A673 (cell line): ENCODE measurements at regions not wholly inside any gene's neighbourhood (a gene's known extent, or its start where the extent isn't known, plus 50 kb on each side); places are given as distances from the start of the nearest gene placed in this dataset.

Experiments used
- CTCF ChIP-seq: fragments of 300-800, 200-600 bp; sonication (generic); conservative IDR thresholded peaks from 2 replicates; pipeline ENCODE4 v1.5.1; 2017; ENCODE audit warnings: low read depth, mild to moderate bottlenecking, antibody characterized with exemption, low read length, moderate library complexity, mixed read lengths
- EZH2 ChIP-seq: fragments of 200-600 bp; sonication (generic); IDR thresholded peaks from 2 replicates; pipeline ENCODE4 v1.6.1; 2017; ENCODE audit warnings: borderline replicate concordance, low read depth, mild to moderate bottlenecking, mixed read lengths, antibody characterized with exemption, low read length; ENCODE audit not compliant: poor library complexity, severe bottlenecking

DNA sequence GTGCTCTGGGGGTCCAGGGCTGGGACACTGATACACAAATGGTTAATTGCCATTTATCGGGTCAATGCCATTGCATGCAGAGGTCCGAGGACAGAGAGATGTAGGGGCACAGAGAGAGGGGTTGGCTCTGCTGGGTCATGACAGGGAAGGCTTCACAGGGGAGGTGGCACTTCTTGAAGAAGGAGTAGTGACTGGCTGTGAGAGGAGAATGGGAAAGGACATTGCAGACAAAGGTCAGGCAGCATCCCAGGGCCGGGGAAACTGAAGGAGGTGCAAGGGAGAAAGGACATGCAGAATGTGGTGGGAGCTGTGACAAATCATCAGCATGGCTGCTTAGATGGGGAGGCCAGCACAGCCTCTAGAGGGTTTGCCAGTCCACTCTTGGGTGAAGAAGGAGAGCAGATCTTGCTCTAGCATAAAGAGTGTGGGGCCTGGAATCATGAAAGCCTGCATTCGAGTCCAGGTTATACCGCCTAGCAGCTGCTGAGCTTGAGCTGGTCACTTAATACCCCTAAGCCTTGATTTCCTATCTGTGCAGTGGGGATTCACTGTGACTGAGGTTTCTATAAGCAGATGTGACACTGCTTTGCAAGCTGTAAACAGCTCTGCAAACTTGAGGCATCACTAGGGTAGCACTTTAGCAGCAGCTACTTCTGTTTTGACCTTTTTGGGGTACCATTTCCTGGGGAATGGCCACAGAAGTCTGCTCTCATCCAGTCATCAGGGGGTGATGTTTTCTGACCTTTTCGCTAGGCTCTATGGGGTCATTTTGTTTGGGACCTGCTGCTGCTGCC lies 59.2 kb upstream of the EPS8L3 start:
- TF ChIP-seq CTCF (no peak), EZH2 (no peak)
